ENCODE measurements at regions not wholly inside any gene's neighbourhood (a gene's known extent, or its start where the extent isn't known, plus 50 kb on each side); places are given as distances from the start of the nearest gene placed in this dataset.
A peak's percentile ranks its signal among the peaks of the same experiment; 100 is the strongest.

DNA sequence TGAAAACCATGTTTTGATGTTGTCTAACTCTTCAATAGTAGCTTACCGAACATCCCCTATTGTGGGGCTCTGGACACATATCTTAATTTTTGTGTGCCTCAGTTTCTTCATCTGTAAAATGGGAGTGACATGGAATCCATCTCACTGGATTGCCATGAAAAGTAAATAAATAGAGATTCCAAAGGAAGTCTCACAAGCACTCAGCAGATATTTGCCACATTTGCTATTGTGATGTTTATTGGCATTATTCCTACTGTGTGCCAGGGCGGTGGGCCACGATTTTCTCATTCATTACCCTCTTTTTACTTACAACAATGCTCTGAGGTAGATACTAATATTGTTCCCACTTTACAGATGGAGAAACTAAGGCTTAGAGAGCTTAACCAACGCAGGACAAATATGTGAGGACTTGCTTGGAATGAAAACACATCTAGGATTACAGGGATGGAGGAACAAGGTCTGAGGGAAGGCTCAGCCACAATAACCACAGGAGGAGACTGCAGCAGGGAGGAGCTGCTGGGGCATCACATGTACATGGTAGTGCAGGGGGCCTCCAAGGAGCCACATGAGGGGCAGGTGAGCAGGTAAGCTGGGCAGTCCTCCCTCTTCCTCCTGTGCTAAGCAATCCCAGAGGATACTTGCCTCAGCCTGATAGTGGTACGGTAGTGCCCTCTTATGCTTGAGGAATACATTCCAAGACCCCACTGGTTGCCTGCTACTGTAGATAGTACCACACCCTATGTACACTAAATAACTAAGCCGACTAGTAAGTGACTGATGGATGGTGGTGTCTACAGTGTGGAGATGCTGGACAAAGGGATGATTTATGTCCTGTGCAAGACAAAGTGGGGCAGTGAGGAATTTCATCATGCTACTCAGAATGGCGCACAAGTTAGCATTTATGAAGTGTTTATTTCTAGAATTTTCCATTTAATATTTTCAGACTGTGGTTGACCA is 176.9 kb downstream of the FOXA2 start:
- no peak for DNase-seq (ENCODE audit: low read depth)
- TF ChIP-seq, protein P1, sequence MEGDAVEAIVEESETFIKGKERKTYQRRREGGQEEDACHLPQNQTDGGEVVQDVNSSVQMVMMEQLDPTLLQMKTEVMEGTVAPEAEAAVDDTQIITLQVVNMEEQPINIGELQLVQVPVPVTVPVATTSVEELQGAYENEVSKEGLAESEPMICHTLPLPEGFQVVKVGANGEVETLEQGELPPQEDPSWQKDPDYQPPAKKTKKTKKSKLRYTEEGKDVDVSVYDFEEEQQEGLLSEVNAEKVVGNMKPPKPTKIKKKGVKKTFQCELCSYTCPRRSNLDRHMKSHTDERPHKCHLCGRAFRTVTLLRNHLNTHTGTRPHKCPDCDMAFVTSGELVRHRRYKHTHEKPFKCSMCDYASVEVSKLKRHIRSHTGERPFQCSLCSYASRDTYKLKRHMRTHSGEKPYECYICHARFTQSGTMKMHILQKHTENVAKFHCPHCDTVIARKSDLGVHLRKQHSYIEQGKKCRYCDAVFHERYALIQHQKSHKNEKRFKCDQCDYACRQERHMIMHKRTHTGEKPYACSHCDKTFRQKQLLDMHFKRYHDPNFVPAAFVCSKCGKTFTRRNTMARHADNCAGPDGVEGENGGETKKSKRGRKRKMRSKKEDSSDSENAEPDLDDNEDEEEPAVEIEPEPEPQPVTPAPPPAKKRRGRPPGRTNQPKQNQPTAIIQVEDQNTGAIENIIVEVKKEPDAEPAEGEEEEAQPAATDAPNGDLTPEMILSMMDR (conservative IDR thresholded peaks at IDR 0.05; ENCODE audit: low read length): no peak
- H3K4me3 ChIP-seq (ENCODE audit: low read length): no peak overlapping the region

DNA sequence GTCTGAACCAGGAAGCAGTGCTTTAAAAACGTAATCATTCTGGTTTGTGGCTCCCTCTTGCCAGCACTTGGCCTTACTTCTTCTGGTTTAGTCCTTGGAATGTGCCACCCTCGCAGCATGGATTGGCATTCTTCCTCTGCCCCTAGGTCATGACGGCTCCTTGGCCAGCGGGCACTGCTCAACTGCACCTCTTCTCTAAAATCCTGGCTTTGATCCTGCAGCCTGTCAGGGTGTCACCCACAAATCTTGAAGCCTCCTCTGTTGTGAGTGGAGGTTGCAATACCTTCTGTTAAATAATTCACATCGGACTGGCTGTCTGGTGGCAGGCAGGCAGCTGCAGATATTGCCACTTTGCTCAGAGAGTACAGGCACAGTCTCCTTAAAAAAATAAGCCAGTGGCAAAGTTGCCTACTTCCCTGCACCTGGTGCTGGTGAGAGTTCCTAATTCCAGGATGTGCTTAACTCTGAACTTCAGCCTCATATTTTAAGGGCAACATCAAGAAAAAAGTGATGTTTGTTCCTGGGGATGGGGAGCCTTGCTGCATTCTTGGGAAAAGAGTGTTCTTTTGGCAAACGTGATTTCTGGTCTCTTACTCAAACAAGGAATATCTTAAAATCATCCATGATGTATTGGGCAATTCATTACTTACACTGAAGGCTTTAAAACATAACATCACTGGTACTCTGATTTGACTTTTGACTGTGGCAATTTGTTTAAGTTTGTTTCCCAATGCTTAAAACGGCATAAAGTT is 179.8 kb downstream of the FOXA2 start:
- DNase-seq (ENCODE audit: low read depth): peak; percentile 8

DNA sequence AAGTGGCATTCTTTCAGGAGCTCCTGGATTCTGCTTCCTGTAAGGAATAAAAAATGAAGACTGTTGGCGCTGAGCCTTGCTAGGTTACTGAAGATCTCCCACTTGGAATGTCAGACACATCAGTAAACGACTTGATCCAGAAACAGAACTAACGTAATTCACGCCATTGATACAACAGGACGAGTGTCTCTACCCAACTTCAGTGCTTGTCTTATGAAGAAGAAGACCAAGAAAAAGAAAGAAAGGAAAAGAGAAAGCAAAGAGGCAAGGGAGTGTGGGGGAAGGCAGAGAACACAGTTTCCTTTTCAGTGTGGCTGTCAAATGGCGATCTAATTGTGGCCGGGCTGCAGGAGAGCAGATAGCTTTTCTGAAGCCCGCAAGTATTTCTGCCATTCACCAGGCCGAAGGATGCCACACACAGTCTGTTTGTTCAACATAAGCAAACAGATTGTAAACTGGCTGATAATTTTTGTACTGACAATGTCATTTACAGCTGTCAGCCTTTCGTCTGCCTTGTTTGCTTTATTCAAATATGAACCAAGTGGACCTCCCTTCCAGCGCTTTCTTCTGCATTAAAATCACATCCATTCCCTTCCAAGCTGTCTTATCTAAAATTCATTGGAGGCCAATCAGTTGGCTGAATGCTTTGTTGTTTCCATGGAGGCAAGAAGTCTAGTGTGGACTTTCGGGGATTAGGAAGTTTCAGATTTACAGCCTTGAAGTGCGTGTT is 180.6 kb downstream of the FOXA2 start:
- no peak for DNase-seq (ENCODE audit: low read depth)
- TF ChIP-seq, protein P1 (conservative IDR thresholded peaks at IDR 0.05; ENCODE audit: low read length): no peak
- H3K4me3 ChIP-seq (ENCODE audit: low read length): peak overlapping the region; percentile 41

More for the DNA sequence above, 179.8 kb downstream of the FOXA2 start:
- TF ChIP-seq, protein P1 (conservative IDR thresholded peaks at IDR 0.05; ENCODE audit: low read length): no peak
- no peak overlapping the region for H3K4me3 ChIP-seq (ENCODE audit: low read length)

DNA sequence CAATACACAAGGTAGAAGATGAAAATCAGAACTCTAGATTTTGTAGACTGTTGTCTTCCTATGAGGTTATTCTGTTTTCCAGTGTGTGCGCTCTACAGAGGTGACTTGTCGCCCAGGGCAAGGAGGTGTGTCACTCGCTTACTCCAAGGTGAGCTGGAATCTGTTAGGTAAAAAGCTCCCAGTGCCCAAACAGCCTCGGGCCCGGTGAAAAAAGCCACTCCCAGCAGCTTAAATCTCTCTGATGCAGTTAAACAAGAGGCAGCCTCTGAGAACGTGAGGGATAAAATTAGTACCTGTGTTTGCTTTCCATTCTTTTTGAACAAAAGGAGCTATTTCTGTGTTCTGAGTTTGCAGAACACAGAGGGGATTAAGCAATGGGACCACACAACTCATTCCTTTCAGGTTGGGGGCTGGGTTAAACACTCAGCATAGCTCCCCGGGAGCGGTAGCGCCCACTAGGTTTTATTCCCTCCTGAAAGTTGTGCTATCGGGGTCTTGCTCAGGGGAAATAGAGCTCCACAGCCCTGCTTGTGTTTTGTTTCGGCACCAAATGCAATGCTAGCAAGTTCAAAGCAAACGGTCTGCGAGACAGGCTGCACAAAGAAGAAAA is 181.2 kb downstream of the FOXA2 start:
- TF ChIP-seq, protein P1 (conservative IDR thresholded peaks at IDR 0.05; ENCODE audit: low read length): no peak
- DNase-seq (ENCODE audit: low read depth): no peak
- H3K4me3 ChIP-seq (ENCODE audit: low read length): peak overlapping the region; percentile 41

DNA sequence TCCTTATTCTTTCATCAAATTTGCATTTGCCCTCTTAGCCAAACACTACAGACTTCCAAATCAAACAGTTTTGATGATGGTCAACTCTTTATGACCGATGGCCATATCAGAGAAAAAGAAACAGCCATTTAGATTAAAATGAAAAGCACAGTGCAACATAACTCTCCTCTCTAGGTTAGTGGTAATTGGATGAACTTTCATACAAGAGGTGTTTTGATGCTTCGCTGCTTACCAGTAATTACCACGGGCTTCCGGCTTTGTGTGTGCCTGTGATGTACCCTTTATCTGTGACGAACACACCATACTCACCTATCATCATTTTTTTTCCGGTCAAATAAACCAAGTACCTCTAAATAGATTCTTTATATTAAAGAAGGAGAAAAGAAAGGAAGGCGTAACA is 181.8 kb downstream of the FOXA2 start:
- TF ChIP-seq, protein P1 (conservative IDR thresholded peaks at IDR 0.05; ENCODE audit: low read length): no peak
- no peak overlapping the region for H3K4me3 ChIP-seq (ENCODE audit: low read length)
- no peak for DNase-seq (ENCODE audit: low read depth)

DNA sequence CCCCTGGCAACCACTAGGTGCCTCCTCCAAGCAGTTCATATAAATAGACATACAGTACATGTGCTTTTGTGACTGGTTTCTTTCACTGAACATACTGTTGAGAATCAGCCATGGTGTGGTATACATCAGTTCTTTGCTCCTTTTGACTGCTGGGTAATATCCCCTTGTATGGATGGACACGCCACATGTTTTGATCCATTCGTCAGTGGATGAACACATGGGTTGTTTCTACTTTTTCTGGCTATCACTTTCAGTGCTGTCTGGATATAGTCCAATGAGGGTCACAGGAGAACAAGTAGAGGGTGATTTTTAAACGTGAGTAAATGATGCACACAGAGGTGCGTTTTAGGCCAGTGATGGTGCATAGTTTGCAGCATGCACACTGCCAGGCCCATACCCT is 183.9 kb downstream of the FOXA2 start:
- TF ChIP-seq, protein P1 (conservative IDR thresholded peaks at IDR 0.05; ENCODE audit: low read length): no peak
- no peak for DNase-seq (ENCODE audit: low read depth)
- no peak overlapping the region for H3K4me3 ChIP-seq (ENCODE audit: low read length)
